Memory B cell (primary cell): ENCODE measurements at regions not wholly inside any gene's neighbourhood (a gene's known extent, or its start where the extent isn't known, plus 50 kb on each side); places are given as distances from the start of the nearest gene placed in this dataset.
"Not testable (repeated sequence)": the region's sequence is repeated elsewhere in the genome, so short reads cannot be mapped to it uniquely, and the experiment has no call there.

Experiments
- ATAC-seq: fragments of 150-1000 bp; cut with Tn5 transposase; 2 replicates; pipeline ENCODE4 v1.10.0; 2021; ENCODE audit warnings: low read depth, mild to moderate bottlenecking, moderate library complexity
- DNase-seq, 2 donors: peaks; one replicate each; pipeline ENCODE4 v3.0.0; 2022; ENCODE audit warnings: low spot score in 2 of 2
- H3K27ac Mint-ChIP-seq: one replicate; pipeline ENCODE4 v1.8.0; 2022; ENCODE audit warnings: mild to moderate bottlenecking, moderate library complexity, mixed read lengths
- H3K27me3 Mint-ChIP-seq: one replicate; pipeline ENCODE4 v1.8.0; 2022; ENCODE audit warnings: mixed read lengths
- H3K36me3 Mint-ChIP-seq: one replicate; pipeline ENCODE4 v1.8.0; 2022; ENCODE audit warnings: mild to moderate bottlenecking, mixed read lengths
- H3K4me1 Mint-ChIP-seq: one replicate; pipeline ENCODE4 v1.8.0; 2022; ENCODE audit warnings: mixed read lengths
- H3K4me3 Mint-ChIP-seq: one replicate; pipeline ENCODE4 v1.8.0; 2022; ENCODE audit warnings: mild to moderate bottlenecking, moderate library complexity, mixed read lengths
- H3K9me3 Mint-ChIP-seq: one replicate; pipeline ENCODE4 v1.8.0; 2022; ENCODE audit warnings: mixed read lengths

DNA sequence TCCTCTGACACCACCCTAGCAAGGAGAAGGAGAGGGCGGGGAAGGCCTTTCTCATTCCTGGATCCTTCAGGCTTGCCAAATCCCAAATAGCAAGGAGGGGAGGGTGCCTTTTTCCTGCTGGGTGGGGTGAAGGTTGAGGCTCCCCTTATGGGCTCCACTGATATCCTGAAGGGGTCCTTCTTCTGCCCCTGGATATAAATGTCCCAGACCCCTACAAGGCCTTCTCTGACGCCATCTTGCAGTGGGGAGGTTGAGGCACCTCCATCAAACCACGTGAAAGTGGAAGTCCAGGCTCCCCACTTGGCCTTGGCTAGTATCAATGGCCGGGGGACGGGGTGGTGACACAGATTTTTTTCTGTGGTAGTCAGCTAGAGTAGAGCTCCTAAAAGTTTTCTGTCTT, 371.3 kb downstream of the GLRX3 start:
- no peak overlapping the region for H3K27ac Mint-ChIP-seq
- DNase-seq (no peak), ATAC-seq (no peak)
- no peaks in the 10 kb centered on the region for H3K36me3 Mint-ChIP-seq
- no peaks in the 10 kb centered on the region for H3K27me3 Mint-ChIP-seq
- peaks cover 10% of the 10 kb centered on the region for H3K9me3 Mint-ChIP-seq
- H3K4me1 Mint-ChIP-seq: no peaks in the 10 kb centered on the region
- H3K4me3 Mint-ChIP-seq: no peak overlapping the region

DNA sequence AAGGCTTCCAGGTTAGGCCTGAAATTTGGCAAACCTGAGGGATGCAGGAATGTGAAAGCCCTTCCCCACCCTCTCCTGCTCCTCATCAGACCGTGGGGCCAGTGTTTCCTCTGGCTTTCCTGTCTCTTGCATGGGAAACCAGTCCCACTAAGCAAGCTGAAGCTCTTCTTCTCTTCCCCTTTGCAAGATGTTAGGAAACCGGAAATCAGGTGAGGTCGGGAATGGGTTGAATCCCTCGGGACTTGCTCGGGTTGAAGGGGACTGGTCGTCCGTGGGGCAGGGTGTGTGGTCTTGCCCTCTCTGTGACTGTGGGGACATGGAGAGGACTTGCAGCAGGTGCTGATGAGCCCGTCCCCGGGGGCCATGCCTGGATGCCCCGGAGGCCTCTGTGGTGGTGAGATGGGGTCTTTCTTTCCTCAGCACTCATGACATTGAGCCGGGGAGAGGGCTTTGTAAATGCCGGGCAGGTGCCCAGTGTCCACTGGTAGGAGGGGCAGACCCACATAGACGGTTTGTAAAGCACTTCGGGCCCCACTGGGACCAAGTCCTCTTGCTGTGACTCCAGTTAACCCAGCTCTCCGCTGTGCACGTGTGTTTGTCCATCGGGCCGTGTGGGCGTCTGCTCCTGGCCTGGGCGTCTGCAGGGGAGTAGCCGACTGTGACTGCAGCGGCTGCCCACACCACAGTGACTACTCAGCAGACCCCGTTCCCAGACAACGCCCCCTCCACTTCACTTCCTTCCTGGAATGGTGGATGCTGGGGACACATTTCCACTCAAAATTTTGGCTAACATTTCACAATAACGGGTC, 373.9 kb downstream of the GLRX3 start:
- H3K27me3 Mint-ChIP-seq: no peaks in the 10 kb centered on the region
- H3K36me3 Mint-ChIP-seq: no peaks in the 10 kb centered on the region
- DNase-seq: no peak
- no peak for ATAC-seq
- H3K4me1 Mint-ChIP-seq: no peaks in the 10 kb centered on the region
- H3K9me3 Mint-ChIP-seq: peaks cover 4% of the 10 kb centered on the region
- no peak overlapping the region for H3K4me3 Mint-ChIP-seq
- no peak overlapping the region for H3K27ac Mint-ChIP-seq

DNA sequence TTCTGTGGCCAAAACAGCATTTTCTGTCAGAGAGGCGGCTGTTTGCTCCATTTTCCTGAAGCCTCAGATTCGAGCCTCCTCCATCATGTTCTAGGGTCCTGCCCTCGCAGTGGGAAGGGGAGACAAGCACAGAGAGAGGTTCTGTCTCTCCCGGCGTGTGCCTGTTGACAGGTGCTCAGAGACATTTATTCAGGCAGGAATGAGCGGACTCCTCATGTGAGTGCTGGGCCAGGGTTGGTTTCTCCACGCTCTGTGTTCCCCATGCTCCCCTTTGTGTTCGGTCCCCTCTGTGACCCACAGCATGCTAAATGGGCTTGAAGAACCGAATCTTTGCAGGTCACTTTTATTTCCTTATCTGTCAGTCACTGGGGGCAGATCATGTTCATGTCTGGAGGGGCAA, 374.6 kb downstream of the GLRX3 start:
- no peaks in the 10 kb centered on the region for H3K4me1 Mint-ChIP-seq
- H3K27ac Mint-ChIP-seq: no peak overlapping the region

DNA sequence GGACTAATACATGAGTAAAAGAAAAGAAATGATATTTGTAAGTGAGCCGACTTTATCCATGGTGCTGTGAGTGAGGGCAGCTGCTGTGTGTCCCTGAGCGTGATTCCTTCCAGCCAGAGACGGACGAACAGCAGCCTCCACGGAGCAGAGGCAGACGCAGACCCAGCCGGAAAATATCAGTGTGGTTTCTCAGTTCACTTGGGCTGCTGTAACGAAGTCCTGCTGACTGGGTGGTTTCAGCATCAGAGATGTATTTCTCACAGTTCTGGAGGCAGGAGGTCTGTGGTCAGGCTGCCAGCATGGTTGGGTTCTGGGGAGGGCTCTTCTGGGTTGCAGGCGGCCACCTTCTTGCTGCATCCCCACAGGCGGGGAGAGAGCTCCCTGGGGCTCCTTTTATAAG, 375.6 kb downstream of the GLRX3 start:
- H3K27ac Mint-ChIP-seq: no peak overlapping the region

More for the DNA sequence above, 374.6 kb downstream of the GLRX3 start:
- Mint-ChIP-seq H3K9me3 (peaks cover 4% of the 10 kb centered on the region), H3K27me3 (no peaks in the 10 kb centered on the region), H3K36me3 (no peaks in the 10 kb centered on the region), H3K4me3 (no peak overlapping the region)
- no peak for DNase-seq
- no peak for ATAC-seq

DNA sequence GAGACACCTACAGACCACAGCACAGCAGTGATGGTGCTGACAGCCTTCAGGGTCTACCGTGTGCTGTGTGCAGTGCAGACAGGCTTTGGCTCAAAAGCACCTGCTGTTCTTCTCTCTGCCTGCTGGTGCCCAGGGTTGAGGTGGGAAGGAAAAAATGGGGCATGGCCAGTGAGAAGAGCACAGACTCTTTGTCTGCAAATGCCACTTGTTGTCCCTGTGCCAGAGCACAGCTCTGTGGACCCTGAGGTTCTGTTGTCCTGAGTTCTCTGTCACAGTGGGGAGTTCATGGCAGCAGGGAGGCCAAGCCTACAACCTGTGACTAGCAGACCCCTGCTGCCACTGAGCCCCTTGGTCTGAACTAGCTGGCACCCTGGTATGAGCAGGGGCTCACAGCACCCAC, 376.7 kb downstream of the GLRX3 start:
- no peaks in the 10 kb centered on the region for H3K36me3 Mint-ChIP-seq
- DNase-seq: no peak
- no peaks in the 10 kb centered on the region for H3K4me1 Mint-ChIP-seq
- ATAC-seq: no peak
- H3K27me3 Mint-ChIP-seq: no peaks in the 10 kb centered on the region
- H3K9me3 Mint-ChIP-seq: no peaks in the 10 kb centered on the region
- H3K27ac Mint-ChIP-seq: no peak overlapping the region
- H3K4me3 Mint-ChIP-seq: no peak overlapping the region

More for the DNA sequence above, 375.6 kb downstream of the GLRX3 start:
- no peak for DNase-seq
- Mint-ChIP-seq H3K36me3 (no peaks in the 10 kb centered on the region), H3K4me3 (no peak overlapping the region), H3K9me3 (no peaks in the 10 kb centered on the region), H3K27me3 (no peaks in the 10 kb centered on the region), H3K4me1 (no peaks in the 10 kb centered on the region)
- ATAC-seq: no peak

DNA sequence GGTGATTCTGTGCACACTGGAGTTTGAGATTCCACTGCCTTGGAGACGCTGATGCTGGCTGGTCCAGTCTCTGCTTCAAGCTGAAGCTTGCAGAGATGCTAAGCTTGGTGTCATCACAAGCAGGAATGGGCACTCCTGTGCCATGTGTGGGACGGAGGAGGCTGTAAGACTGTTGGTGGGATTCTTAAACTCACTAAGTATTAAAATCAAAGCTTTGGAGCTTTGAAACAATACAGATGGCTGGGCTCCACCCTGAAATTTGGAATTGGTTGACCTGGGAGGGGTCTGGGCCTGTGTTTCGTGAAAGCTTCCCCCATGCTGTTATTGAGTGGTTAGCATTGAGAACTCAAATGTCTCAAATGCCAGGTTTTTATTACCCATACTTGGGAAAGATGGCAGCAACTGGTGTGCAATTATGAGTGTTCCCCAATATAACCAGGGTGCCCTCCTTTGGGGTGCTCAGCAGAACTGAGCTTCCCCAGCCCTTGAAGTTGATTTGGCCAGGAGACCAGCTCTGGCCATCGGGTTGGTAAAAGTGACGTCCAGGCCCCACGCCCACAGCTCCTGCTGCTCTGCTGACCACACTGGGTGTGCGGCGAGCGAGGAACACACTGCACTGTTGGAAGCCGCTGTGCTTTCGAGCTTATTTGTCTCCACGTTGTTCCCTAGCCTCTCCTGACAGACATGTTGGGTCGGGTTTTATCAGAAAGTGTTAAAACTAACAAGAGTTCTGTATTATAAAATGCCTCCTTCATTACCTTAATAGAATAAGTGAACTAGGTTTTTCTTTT, 377.7 kb downstream of the GLRX3 start:
- H3K4me3 Mint-ChIP-seq: no peak overlapping the region
- DNase-seq (no peak), ATAC-seq (no peak)
- no peaks in the 10 kb centered on the region for H3K9me3 Mint-ChIP-seq
- no peaks in the 10 kb centered on the region for H3K27me3 Mint-ChIP-seq
- H3K27ac Mint-ChIP-seq: no peak overlapping the region
- H3K4me1 Mint-ChIP-seq: no peaks in the 10 kb centered on the region
- no peaks in the 10 kb centered on the region for H3K36me3 Mint-ChIP-seq

DNA sequence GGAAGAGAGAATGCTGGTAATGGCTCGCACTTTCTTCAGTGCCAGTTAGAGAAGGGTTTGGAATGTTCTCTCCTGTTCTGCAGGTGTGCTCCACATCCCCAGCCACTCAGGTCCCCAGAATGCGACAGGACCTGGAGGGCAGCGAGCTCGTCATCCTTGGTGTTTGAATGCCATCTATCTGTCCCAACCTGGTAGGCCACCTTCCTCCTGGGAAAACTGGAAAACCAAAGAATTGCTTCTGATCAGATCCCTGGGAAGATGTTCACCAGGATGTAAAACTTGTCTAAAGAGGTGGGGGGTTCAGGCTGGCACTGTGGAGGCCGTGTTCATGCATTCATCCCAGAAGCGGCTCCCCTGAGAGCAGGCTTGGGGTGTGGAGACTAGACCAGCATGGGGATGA, 379.5 kb downstream of the GLRX3 start:
- Mint-ChIP-seq H3K4me3 (no peak overlapping the region), H3K27me3 (no peaks in the 10 kb centered on the region), H3K36me3 (no peaks in the 10 kb centered on the region), H3K27ac (no peak overlapping the region), H3K4me1 (no peaks in the 10 kb centered on the region), H3K9me3 (peaks cover 4% of the 10 kb centered on the region)
- DNase-seq (no peak), ATAC-seq (no peak)

DNA sequence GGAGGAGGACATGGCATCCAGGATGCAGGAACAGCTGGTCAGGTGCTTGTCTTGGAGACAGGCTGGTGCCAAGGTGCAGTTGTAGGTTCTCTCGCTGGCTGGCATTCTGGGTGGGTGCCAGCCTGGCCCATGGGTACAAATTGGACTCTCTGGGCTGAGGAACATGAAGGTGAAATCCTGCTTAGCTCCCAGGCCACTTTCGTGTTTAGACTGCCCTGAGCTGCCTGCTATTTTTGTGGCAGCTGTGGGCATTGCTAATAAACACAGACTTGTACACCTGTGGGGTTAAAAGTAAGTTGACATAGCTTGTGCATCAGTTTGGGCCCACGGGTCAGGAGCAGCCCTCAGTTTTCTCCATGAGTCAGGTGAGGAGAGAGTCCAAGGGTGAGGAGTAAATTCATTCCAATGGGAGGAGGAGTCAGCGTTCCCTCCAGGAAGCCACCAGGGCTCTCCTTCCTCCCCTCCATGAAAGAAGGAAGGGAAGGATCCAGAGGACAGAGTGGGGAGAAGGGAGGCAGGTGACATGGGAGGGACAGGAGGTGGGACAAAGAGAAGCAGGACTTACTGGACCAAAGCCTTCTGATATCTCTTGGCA, 380.0 kb downstream of the GLRX3 start:
- no peak for ATAC-seq
- DNase-seq: no peak
- no peaks in the 10 kb centered on the region for H3K4me1 Mint-ChIP-seq
- H3K4me3 Mint-ChIP-seq: no peak overlapping the region
- peaks cover 4% of the 10 kb centered on the region for H3K9me3 Mint-ChIP-seq
- H3K36me3 Mint-ChIP-seq: no peaks in the 10 kb centered on the region
- H3K27me3 Mint-ChIP-seq: no peaks in the 10 kb centered on the region
- no peak overlapping the region for H3K27ac Mint-ChIP-seq

DNA sequence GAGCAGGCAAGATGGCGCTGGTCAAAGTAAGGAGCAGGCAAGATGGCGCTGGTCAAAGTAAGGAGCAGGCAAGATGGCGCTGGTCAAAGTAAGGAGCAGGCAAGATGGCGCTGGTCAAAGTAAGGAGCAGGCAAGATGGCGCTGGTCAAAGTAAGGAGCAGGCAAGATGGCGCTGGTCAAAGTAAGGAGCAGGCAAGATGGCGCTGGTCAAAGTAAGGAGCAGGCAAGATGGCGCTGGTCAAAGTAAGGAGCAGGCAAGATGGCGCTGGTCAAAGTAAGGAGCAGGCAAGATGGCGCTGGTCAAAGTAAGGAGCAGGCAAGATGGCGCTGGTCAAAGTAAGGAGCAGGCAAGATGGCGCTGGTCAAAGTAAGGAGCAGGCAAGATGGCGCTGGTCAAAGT, 382.7 kb downstream of the GLRX3 start:
- H3K36me3 Mint-ChIP-seq, H3K27me3 Mint-ChIP-seq, H3K27ac Mint-ChIP-seq, ATAC-seq, H3K4me3 Mint-ChIP-seq, DNase-seq, H3K9me3 Mint-ChIP-seq, H3K4me1 Mint-ChIP-seq: not testable (repeated sequence)

DNA sequence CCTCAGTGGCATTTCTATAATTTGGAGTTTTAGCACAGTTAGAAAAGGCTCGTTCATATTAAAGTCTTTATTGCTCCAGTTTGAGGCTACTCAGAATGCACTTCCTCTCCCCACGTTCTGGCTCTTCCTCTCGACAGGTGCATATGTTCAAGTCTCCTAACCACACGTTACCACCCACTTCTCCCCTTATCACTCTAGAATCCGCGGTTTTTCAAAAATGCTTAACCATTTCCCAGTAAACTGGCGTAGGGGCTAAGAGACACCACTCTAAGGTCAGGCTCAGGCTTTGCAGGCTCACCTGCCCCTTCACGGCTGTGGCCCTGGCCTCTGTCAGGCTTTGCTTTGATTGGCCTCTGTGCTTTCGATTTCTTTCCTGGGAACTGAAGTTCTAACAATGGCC, 383.6 kb downstream of the GLRX3 start:
- Mint-ChIP-seq H3K27ac (no peak overlapping the region), H3K4me3 (no peak overlapping the region), H3K9me3 (peaks cover 4% of the 10 kb centered on the region), H3K36me3 (no peaks in the 10 kb centered on the region), H3K27me3 (no peaks in the 10 kb centered on the region), H3K4me1 (no peaks in the 10 kb centered on the region)
- DNase-seq (no peak), ATAC-seq (no peak)

DNA sequence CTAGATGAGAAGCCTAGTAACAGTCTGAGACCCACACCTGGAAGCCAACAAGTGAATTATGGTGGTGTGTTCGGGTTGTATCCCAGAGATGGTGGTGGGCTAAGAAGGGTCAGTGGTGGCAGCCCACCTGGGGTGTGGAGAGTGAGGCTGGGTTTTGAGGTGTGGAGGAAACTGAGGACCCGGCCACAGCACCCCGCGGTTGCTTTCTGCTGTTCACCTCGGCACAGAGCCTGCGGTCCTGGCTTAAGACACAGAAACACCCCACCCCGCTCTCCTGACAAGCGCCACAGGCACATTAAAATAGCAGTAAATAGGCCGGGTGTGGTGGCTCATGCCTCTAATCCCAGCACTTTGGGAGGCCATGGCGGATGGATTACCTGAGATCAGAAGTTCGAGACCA, 395.1 kb downstream of the GLRX3 start:
- Mint-ChIP-seq H3K27me3 (no peaks in the 10 kb centered on the region), H3K4me3 (no peak overlapping the region), H3K27ac (no peak overlapping the region), H3K4me1 (no peaks in the 10 kb centered on the region), H3K9me3 (peaks cover 9% of the 10 kb centered on the region), H3K36me3 (no peaks in the 10 kb centered on the region)
- ATAC-seq: no peak
- DNase-seq: no peak

DNA sequence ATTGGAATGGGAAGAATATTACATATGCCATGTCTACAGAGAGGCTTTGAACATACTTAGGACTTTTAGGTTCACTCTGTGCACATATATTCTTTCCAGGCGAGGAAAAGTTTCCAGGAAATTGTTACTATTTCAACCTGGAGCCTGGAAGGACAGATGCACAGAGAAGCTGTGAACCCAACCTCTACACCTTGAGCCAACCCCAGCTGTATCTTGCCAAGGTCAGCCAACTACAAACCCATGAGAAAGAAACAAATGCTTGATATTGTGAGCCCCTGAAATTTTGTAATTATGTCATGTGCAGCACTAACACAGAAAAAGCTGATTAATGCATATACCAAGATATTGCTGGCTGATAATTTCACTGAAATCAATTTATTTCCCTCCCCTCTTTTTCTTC, 404.9 kb downstream of the GLRX3 start:
- DNase-seq (no peak), ATAC-seq (no peak)
- H3K36me3 Mint-ChIP-seq: no peaks in the 10 kb centered on the region
- H3K4me3 Mint-ChIP-seq: no peak overlapping the region
- no peak overlapping the region for H3K27ac Mint-ChIP-seq
- no peaks in the 10 kb centered on the region for H3K4me1 Mint-ChIP-seq
- H3K27me3 Mint-ChIP-seq: no peaks in the 10 kb centered on the region
- peaks cover 7% of the 10 kb centered on the region for H3K9me3 Mint-ChIP-seq

DNA sequence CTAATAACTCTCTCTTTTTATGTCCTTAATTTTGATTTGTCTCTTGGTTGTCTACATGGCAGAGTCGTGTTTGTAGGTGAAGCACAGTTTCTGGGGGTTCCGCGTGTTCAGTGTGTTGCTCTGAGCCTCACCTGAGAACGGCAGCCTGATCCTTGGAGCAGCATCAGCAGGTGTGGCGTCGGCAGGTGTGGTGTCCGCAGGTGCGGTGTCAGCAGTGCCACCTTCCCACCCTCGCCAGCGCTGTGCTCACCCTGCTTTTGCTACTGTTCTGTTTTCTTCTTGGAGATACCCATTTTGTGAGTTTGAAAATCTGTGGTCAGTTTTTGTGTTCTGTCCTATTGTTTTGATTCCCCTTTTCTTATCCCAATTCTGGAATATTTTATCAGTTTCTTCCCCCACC, 406.6 kb downstream of the GLRX3 start:
- ATAC-seq: no peak
- DNase-seq: no peak
- Mint-ChIP-seq H3K4me1 (no peaks in the 10 kb centered on the region), H3K9me3 (peaks cover 5% of the 10 kb centered on the region), H3K27me3 (no peaks in the 10 kb centered on the region), H3K36me3 (no peaks in the 10 kb centered on the region), H3K27ac (no peak overlapping the region), H3K4me3 (no peak overlapping the region)

DNA sequence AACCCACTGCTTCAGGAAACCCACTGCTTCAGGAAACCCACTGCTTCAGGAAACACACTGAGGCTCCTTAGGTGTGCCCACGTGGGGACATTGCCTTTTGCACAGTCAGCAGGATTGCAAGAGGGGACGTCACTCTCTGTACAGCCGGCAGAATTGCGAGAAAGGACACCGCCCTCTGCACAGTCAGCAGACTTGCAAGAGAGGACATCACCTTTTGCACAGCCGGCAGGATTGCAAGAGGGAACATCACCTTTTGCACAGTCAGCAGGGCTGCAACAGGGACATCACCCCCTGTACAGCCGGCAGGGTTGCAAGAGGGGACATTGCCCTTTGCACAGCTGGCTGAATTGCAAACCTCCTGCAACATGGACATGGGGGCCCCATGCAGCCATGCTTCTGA, 407.6 kb downstream of the GLRX3 start:
- no peaks in the 10 kb centered on the region for H3K36me3 Mint-ChIP-seq
- H3K27ac Mint-ChIP-seq: no peak overlapping the region
- H3K4me3 Mint-ChIP-seq: no peak overlapping the region
- H3K27me3 Mint-ChIP-seq: no peaks in the 10 kb centered on the region
- H3K4me1 Mint-ChIP-seq: no peaks in the 10 kb centered on the region
- H3K9me3 Mint-ChIP-seq: peaks cover 1% of the 10 kb centered on the region
- ATAC-seq: no peak
- DNase-seq: no peak
